Fibroblast of pulmonary artery (primary cell): ENCODE measurements at regions not wholly inside any gene's neighbourhood (a gene's known extent, or its start where the extent isn't known, plus 50 kb on each side); places are given as distances from the start of the nearest gene placed in this dataset.

Source experiments
- DNase-seq: peaks from one replicate; pipeline ENCODE4 v3.0.0-alpha.2; 2010; ENCODE audit warnings: low read depth
- H3K4me3 ChIP-seq: replicated peaks from 2 replicates; pipeline ENCODE4 v1.5.1; 2011; ENCODE audit warnings: low read depth, mild to moderate bottlenecking, control low read depth, low read length, moderate library complexity
- TF ChIP-seq, protein P1 (sequence below): IDR thresholded peaks from 2 replicates; pipeline ENCODE4 v1.5.1; 2011; ENCODE audit warnings: mild to moderate bottlenecking, control low read depth, low read length, inconsistent platforms; ENCODE audit errors: missing control alignments

DNA sequence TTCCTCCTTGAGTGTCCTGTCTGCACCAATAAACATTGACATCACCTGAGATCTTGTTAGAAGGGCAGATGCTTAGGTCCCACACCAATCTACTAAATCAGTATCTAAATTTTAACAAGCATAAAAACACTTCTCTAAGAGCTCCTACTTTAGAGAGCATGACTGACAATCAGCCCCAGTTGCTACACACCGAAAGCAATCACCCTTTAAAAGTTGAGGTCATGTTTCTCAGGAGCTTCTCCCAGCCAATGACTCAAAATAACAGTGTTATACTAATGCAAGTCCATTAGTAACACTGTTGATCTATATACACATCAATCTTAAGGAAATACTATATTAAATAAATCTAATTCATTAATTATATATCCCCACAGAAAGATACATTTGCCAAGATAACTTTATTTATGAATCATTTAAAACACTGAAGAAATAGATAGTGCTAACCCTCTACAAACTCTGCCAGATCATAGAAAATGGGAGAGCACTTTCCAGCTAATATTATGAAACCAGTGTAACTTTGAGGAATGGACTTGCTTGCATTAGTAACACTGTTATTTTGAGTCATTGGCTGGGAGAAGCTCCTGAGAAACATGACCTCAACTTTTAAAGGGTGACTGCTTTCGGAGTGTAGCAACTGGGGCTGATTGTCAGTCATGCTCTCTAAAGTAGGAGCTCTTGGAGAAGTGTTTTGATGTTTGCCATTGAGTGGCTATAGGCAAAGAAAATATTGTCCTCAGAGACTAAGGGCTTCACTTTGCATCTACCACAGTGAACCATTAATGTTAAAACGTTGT lies 109.8 kb upstream of the HDX start:
- TF ChIP-seq, protein P1, sequence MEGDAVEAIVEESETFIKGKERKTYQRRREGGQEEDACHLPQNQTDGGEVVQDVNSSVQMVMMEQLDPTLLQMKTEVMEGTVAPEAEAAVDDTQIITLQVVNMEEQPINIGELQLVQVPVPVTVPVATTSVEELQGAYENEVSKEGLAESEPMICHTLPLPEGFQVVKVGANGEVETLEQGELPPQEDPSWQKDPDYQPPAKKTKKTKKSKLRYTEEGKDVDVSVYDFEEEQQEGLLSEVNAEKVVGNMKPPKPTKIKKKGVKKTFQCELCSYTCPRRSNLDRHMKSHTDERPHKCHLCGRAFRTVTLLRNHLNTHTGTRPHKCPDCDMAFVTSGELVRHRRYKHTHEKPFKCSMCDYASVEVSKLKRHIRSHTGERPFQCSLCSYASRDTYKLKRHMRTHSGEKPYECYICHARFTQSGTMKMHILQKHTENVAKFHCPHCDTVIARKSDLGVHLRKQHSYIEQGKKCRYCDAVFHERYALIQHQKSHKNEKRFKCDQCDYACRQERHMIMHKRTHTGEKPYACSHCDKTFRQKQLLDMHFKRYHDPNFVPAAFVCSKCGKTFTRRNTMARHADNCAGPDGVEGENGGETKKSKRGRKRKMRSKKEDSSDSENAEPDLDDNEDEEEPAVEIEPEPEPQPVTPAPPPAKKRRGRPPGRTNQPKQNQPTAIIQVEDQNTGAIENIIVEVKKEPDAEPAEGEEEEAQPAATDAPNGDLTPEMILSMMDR = no peak
- DNase-seq = no peak
- no peak overlapping the region for H3K4me3 ChIP-seq

DNA sequence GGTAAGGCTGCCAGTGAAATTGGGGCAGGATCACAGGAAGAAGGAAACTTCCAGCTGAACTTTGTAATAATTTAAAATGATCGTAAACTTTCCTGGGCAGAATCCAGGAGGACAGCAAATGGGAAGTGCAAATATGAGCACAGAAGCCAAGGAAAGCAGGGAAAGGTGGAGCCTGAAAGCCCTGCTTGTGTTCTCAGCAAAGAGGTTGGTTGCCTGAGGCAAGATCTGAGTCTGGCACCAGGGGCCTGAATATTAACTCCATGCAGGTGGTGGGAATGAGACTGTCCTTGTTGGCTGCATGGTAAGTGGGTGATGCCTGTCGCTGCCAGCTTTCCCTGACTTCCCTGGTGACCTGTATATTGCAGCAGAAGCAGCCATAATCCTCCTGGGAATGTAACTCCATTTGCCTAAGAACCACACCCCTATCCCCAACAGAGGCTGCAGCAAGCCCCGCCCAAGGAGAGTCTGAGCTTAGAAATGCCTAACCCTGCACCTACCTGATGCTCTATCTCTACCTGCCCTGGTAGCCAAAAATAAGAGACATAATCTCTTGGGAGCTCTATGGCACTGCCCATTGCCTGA lies 132.0 kb upstream of the HDX start:
- TF ChIP-seq, protein P1 = no peak
- H3K4me3 ChIP-seq = no peak overlapping the region
- no peak for DNase-seq

DNA sequence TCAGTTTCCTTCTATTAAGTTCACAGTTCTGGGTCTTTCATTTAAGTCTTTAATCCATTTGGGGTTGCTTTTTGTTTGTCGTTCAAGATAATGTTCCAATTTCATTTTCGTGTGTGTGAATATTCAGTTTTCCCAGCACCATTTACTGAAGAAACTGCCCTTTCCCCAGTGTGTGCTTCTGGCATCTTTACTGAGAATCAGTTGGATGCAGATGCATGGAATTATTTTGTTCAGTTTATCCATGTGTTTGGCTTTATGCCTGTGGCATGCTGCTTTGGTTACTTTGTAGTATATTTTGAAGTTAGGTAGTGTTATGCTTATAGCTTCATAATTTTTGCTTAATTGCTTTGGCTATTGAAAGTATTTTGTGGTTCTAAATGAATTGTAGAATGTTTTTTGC lies 163.8 kb upstream of the HDX start:
- TF ChIP-seq, protein P1 = no peak
- no peak overlapping the region for H3K4me3 ChIP-seq
- no peak for DNase-seq

DNA sequence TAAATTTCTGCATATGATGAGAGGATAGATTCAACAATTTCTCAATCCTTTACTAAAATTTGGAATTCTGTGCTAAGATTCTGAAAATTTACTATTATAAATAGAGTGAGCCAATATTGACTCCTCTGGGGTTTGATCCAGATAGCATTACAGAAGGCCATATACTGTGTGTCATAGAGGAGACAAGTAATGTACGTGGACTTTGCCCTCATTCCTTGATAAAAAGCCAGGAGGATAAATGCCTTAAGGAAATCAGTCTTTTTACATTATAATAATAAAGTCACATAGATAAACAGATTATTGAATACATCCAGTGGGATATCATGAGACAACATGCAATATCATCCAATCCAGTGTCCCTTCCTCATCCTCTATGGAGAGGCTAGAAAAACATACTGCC lies 188.0 kb upstream of the HDX start:
- no peak overlapping the region for H3K4me3 ChIP-seq
- no peak for DNase-seq
- TF ChIP-seq, protein P1 = no peak

DNA sequence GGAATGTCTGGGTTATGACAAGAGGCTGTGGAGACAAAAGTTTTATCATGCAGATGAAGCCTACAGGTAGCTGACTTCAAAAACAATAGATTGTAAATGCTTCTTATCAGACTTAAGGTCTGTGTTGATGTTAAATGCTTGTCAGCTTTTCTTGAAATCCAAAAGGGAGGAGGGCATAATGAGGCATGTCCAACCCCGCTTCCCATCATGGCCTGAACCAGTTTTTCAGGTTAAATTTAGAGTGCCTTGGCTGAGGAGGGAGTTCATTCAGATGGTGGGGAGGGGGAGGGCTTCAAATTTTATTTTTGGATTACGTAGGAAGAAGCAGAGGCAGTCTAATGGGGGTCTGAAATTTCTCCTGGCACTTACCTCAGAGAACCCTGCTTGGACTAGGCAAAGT lies 207.7 kb upstream of the HDX start:
- H3K4me3 ChIP-seq = no peak overlapping the region
- TF ChIP-seq, protein P1 = no peak
- DNase-seq = no peak

DNA sequence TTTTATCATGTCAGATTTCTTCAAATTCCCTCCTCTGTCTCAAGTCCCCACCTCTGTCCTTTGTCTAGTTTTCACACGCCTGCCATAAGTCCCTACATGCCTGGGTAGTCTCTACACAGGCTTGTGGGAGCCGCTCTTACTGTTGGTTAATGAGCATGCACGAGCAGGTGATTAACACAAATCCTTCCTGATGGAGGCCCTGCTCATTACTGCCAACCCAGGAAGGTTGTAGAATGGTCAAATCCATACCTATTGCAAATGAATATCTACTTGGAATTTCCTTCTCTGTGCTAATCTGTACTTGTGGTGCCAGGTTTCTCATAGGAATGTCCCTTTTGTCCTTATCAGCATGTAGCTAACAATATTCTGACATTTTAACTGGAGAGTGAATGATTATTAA lies 208.4 kb upstream of the HDX start:
- TF ChIP-seq, protein P1 = no peak
- DNase-seq = no peak
- no peak overlapping the region for H3K4me3 ChIP-seq

DNA sequence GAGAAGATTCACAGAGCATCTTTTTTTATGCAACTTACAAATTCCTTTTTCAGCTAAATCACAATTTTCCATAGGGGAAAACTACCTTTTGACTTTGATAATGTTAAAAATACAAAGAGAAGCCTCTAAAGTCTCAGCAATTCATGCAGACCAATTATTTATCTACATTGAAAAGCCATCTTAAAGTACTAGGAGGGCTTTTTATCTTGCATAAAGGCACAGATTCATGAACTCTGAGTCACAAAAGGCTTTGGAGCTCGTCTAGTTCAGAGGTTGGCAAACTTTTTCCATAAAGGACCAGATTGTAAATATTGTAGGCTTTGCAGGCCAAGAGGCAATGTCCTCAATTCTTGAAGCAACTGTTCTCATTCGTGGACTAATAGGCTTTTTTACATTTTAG lies 210.4 kb upstream of the HDX start:
- no peak overlapping the region for H3K4me3 ChIP-seq
- no peak for DNase-seq
- TF ChIP-seq, protein P1 = no peak
